Naive B cell (primary cell): ENCODE measurements at regions not wholly inside any gene's neighbourhood (a gene's known extent, or its start where the extent isn't known, plus 50 kb on each side); places are given as distances from the start of the nearest gene placed in this dataset.

Source experiments
- ATAC-seq, 2 donors: fragments of 150-1000 bp; cut with Tn5 transposase; 2 replicates each; pipeline ENCODE4 v1.10.0; 2021; ENCODE audit warnings: low read depth in 2 of 2, mild to moderate bottlenecking in 2 of 2, moderate library complexity in 2 of 2
- DNase-seq: peaks from one replicate; pipeline ENCODE4 v3.0.0; 2022
- H3K27ac Mint-ChIP-seq, 6 donors: one replicate each; pipeline ENCODE4 v1.8.0; 2020 to 2022; ENCODE audit warnings: mild to moderate bottlenecking in 6 of 6, mixed read lengths in 6 of 6, moderate library complexity in 5 of 6, inconsistent platforms in 2 of 6
- H3K27me3 Mint-ChIP-seq, 3 donors: one replicate each; pipeline ENCODE4 v1.8.0; 2021 to 2022; ENCODE audit warnings: mixed read lengths in 3 of 3, mild to moderate bottlenecking in 1 of 3
- H3K36me3 Mint-ChIP-seq, 2 donors: one replicate each; pipeline ENCODE4 v1.8.0; 2020 to 2022; ENCODE audit warnings: mixed read lengths in 2 of 2, inconsistent platforms in 1 of 2, mild to moderate bottlenecking in 1 of 2
- H3K4me1 Mint-ChIP-seq, 3 donors: one replicate each; pipeline ENCODE4 v1.8.0; 2020 to 2022; ENCODE audit warnings: mixed read lengths in 3 of 3, inconsistent platforms in 1 of 3, mild to moderate bottlenecking in 1 of 3, moderate library complexity in 1 of 3
- H3K4me3 Mint-ChIP-seq, 8 donors: one replicate each; pipeline ENCODE4 v1.8.0; 2020 to 2022; ENCODE audit warnings: mild to moderate bottlenecking in 8 of 8, mixed read lengths in 8 of 8, moderate library complexity in 8 of 8, inconsistent platforms in 2 of 8
- H3K9me3 Mint-ChIP-seq, 7 donors: one replicate each; pipeline ENCODE4 v1.8.0; 2020 to 2022; ENCODE audit warnings: mixed read lengths in 7 of 7, mild to moderate bottlenecking in 5 of 7, inconsistent platforms in 2 of 7, moderate library complexity in 1 of 7

DNA sequence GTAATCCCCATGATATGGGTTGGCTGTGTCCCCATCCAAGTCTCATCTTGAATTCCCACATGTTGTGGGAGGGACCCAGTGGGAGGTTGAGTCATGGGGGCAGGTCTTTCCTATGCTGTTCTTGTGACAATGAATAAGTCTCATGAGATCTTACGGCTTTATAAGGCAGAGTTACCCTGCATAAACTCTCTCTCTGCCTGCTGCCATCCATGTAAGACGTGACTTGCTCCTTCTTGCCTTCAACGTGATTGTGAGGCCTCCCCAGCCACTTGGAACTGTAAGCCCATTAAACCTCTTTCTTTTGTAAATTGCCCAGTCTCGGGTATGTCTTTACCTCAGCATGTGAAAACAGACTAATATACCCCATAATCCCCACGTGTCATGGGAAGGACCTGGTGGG is 61.9 kb upstream of the LDAH start:
- H3K27me3 Mint-ChIP-seq, result peaks cover 10 to 23% (median 23%) of the 10 kb centered on the region in 3 donors
- no peak for DNase-seq
- no peak overlapping the region for H3K4me3 Mint-ChIP-seq
- peaks cover 0 to 22% (median 3%) of the 10 kb centered on the region in 7 donors for H3K9me3 Mint-ChIP-seq
- no peak overlapping the region for H3K27ac Mint-ChIP-seq
- ATAC-seq, result no peak
- H3K4me1 Mint-ChIP-seq, result no peaks in the 10 kb centered on the region
- H3K36me3 Mint-ChIP-seq, result no peaks in the 10 kb centered on the region

DNA sequence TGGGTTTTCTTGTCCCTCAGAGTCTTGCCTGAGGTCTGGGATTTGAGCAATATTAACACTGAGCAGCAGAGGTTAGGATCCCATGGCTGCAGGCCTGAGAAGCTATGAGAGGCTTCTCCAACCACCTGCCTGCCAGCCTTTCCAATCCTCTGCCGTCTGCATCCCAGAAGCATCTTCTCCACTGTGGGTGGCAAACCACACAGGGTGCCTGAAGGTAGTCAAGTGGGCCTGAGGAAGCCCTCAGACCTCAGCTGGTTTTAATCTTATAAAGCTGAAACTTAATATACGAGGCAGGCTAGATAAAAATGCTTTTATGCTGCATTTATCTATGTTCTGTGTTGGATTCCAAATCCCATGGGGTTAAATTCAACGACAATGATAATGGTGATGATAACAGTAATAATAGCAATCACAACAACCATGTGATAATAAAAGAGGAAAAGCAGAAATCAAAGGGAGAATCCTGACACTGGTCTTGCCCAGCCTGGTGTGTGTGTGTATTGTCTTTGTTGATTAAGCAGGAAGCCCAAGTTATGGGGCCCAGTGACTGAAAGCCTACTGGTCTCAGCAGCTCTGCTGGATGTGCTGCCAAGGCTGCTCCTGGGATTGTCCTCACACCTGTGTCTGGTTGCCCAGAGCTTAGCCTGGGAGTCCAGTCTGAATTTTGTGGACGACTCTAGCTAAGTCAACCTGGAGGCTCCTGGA is 59.7 kb upstream of the LDAH start:
- Mint-ChIP-seq H3K27me3 (peaks cover 10 to 30% (median 29%) of the 10 kb centered on the region in 3 donors), H3K4me1 (no peaks in the 10 kb centered on the region), H3K9me3 (peaks cover 0 to 12% (median 5%) of the 10 kb centered on the region in 7 donors), H3K36me3 (peaks cover 0 to 4% of the 10 kb centered on the region in 2 donors), H3K4me3 (no peak overlapping the region), H3K27ac (no peak overlapping the region)
- ATAC-seq, result no peak
- no peak for DNase-seq

DNA sequence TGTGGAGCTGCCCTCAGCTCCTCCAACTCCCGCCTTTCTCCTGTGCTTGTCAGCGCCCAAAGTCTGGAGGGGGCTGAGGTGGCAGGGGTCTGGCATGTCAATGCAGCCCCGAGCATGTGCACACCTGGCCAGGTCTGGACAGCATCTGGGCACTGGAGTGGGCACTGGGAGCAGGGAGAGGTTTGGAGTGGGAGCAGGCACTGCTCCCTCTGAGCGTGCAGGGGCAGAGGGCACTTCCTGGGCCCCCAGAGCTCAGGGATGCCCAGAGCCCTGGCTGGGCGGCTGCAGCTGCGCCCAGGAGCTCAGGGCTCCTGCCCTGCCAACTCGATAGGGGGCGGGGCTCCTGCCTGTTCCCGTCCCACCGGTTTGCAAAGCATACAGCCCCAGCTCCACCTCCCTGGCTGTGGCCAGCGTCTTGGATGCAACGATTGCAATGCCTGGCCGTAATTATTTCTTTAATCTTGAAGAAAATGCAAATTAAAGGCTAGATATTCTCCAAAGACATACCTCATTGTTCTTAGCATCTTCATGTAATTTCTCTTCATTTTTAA is 57.4 kb upstream of the LDAH start:
- Mint-ChIP-seq H3K4me1 (no peaks in the 10 kb centered on the region), H3K4me3 (no peak overlapping the region), H3K27ac (peak overlapping the region in 1 of 6 donors; percentile 41), H3K36me3 (peaks cover 0 to 4% of the 10 kb centered on the region in 2 donors), H3K9me3 (peaks cover 0 to 12% (median 5%) of the 10 kb centered on the region in 7 donors), H3K27me3 (peaks cover 10 to 30% (median 23%) of the 10 kb centered on the region in 3 donors)
- DNase-seq, result no peak
- no peak for ATAC-seq

DNA sequence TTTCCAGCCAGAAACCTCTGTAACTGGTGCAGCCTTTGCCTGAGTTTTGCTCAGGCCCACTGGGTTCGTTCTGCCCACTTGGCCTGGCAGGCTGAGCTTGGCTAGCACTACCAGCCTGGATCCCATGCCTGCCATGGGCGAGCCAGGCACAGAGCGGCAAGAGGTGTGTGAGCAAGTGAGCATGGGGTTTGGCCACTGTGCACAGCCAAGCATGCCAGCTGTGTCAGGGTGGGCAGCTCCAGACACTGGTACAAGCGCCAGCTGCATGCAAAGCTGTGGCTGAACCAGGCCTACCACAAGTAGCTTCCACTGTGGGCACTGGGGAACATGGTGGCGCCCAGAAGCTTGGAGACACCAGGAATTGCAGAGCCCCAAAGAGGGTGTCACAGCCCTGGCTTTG is 56.3 kb upstream of the LDAH start:
- DNase-seq, result no peak
- Mint-ChIP-seq H3K27ac (no peak overlapping the region), H3K9me3 (peaks cover 0 to 16% (median 8%) of the 10 kb centered on the region in 7 donors), H3K4me3 (no peak overlapping the region), H3K27me3 (peaks cover 10 to 34% (median 21%) of the 10 kb centered on the region in 3 donors), H3K36me3 (peaks cover 4 to 6% of the 10 kb centered on the region in 2 donors), H3K4me1 (no peaks in the 10 kb centered on the region)
- no peak for ATAC-seq

DNA sequence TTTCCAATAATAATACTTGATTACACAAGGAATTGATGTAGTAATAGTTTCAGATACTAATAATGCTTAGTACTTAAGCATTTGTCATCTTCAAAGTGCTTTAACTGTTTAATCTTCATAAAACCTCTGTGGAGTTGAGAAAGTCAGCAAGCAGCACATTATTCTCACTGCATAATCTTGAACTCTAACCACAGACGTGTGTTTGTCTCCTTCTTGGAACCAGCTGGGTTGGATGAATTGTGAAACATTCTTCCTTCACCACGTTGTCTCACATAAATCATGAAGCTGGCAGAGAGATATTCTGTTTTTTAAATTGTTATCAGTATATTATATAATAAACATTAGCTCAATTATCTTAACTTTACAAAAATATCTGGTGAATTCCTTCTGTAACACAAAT is 55.1 kb upstream of the LDAH start:
- H3K27ac Mint-ChIP-seq, result no peak overlapping the region
- peaks cover 4 to 8% of the 10 kb centered on the region in 2 donors for H3K36me3 Mint-ChIP-seq
- H3K9me3 Mint-ChIP-seq, result peaks cover 4 to 25% (median 9%) of the 10 kb centered on the region in 7 donors
- no peaks in the 10 kb centered on the region for H3K4me1 Mint-ChIP-seq
- no peak overlapping the region for H3K4me3 Mint-ChIP-seq
- ATAC-seq (no peak), DNase-seq (no peak)
- peaks cover 10 to 29% (median 22%) of the 10 kb centered on the region in 3 donors for H3K27me3 Mint-ChIP-seq
